ENCODE measurements at regions not wholly inside any gene's neighbourhood (a gene's known extent, or its start where the extent isn't known, plus 50 kb on each side); places are given as distances from the start of the nearest gene placed in this dataset.

GRCh38 chr14:61176686-61177085 is 104.5 kb downstream of the TMEM30B start:
- intact Hi-C loops (cut with DNase I), result no loop called here
- DNase-seq (ENCODE audit: low spot score), result no peak

DNA sequence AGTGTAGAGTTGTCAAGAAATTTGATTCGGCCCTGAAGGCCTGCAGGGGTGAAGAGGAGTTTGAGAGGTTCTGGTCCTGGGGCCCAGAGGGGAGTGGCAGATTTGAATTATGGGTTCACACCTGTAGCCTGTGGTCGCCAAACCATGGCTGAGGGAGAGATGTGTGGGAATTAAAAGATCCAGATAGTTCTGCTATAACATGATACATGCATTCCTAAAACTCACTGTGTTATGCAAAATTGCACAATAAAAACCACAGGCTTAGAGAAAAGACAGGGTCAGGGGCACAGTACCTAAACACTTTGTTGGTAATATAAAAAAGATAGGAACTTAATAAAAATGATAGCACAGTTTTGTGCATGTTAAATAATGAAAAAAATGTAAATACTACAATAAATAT is 106.2 kb downstream of the TMEM30B start:
- intact Hi-C loops (cut with DNase I), result no loop called here
- DNase-seq (ENCODE audit: low spot score), result no peak

GRCh38 chr14:61174441-61174891 is 106.7 kb downstream of the TMEM30B start:
- DNase-seq (ENCODE audit: low spot score), result no peak
- intact Hi-C loops (cut with DNase I), result no loop called here

- intact Hi-C loops (cut with DNase I), result no loop called here
- no peak for DNase-seq (ENCODE audit: low spot score)
These were observed 109.4 kb downstream of the TMEM30B start for GRCh38 chr14:61171727-61172126.

- intact Hi-C loops (cut with DNase I), result no loop called here
- DNase-seq (ENCODE audit: low spot score), result no peak
These were observed 113.0 kb downstream of the TMEM30B start for GRCh38 chr14:61168141-61168540.

- intact Hi-C loops (cut with DNase I), result no loop called here
- DNase-seq (ENCODE audit: low spot score), result no peak
These were observed 113.5 kb downstream of the TMEM30B start for GRCh38 chr14:61167642-61168041.

DNA sequence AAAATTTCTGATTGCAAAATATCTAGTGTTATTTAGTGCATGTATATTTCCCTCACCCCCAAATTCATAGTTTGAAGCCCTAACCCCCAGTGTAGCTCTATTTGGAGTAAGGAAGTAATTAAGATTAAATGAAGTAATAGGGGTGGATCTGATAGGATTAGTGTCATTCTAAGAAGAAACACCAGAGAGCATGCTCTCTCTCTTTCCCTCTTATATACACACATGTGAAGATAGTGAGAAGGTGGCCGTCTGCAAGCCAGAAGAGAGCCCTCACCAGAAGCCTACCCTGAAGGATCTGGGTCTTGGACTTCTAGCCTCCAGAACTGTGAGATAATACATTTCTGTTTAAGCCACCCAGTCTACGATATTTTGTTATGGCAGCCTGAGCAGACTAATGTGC is 120.3 kb downstream of the TMEM30B start:
- intact Hi-C loops (cut with DNase I), result no loop called here

DNA sequence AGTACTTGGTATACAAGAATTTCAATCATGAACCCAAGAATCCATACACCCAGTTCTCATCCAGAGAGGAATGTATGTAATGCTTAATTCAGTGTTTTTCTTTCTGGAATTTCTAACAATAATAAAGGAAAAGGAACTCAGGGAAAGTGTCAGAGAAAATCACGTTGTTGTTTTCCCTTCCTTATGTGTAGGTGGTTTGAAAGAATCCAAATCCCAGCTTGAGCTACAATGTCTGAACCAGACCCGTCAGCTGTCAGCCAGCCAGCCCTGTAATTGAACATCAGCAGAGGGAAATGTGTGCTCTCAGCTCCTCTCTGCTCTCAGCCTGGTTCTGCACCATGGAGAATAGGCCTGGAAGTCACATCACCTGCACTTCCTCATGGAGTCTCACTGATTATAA is 126.5 kb downstream of the TMEM30B start:
- intact Hi-C loops (cut with DNase I), result loop anchor here in 1 of 2 donors (10.0 kb wide), 1 partner anchor 1500 kb away; no protein-coding TSS in a partner anchor
- DNase-seq (ENCODE audit: low spot score), result no peak

More for the DNA sequence above, 120.3 kb downstream of the TMEM30B start:
- no peak for DNase-seq (ENCODE audit: low spot score)

DNA sequence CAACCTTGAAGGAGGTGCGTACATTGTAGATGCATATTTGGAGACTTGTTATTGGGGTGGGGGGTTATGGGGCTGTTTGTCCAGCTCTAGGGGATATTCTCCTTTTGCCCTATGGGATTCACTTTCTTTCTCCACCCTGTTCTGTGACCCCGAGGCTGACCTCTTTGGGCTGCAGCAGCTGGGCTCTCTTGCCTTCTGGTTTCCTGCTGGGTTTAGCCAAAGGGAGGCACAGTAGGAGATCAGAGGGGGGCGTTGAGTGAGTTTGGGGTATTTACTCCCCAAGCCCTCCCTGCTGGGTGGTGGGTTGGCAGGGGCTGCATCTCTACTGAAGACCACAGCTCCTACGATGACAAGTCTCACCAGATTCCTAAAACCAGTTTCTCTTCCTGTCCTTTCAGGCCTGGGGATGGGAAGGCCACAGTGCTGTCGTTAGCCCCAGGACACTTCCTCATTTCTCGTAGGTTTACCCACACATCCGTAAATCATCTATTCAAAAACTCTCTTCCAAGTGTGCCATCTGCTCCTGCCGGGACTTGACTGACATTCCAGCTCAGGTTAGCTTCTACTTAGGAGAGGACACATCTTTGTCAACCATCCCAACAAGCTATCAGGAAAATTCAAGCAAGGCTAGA is 127.1 kb downstream of the TMEM30B start:
- intact Hi-C loops (cut with DNase I), result loop anchor here in 1 of 2 donors (10.0 kb wide), 1 partner anchor 1501 kb away; no protein-coding TSS in a partner anchor
- DNase-seq (ENCODE audit: low spot score), result no peak

GRCh38 chr14:61153431-61153830 is 127.7 kb downstream of the TMEM30B start:
- intact Hi-C loops (cut with DNase I), result loop anchor here in 1 of 2 donors (10.0 kb wide), 1 partner anchor 1501 kb away; no protein-coding TSS in a partner anchor
- no peak for DNase-seq (ENCODE audit: low spot score)

GRCh38 chr14:61152851-61153364 is 128.2 kb downstream of the TMEM30B start:
- DNase-seq (ENCODE audit: low spot score), result no peak
- intact Hi-C loops (cut with DNase I), result loop anchor here in 1 of 2 donors (10.0 kb wide), 1 partner anchor 1502 kb away; no protein-coding TSS in a partner anchor

DNA sequence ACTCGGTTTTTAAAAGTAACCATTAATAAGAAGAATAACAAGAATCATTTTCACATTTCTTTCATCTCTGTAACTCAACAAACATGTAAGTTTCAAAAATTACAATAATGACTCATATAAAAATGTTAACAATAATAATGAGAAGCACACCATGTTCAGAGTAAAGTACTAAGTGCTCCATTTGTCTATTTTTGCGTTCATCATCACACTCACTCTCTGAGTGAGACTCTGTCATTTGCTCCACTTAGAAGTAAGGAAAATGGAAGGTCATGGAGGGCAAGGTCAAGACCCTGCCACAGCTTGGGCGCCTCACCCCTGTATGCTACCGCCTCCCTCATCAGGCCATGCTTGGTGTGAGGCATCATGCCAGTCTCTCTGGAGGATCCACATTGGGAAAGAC is 129.9 kb downstream of the TMEM30B start:
- DNase-seq (ENCODE audit: low spot score), result no peak
- intact Hi-C loops (cut with DNase I), result loop anchor here in 1 of 2 donors (10.0 kb wide), 1 partner anchor 1504 kb away; no protein-coding TSS in a partner anchor

- no peak for DNase-seq (ENCODE audit: low spot score)
These were observed 130.3 kb downstream of the TMEM30B start for GRCh38 chr14:61150851-61151250.

GRCh38 chr14:61149896-61150295 is 131.2 kb downstream of the TMEM30B start:
- no peak for DNase-seq (ENCODE audit: low spot score)
- intact Hi-C loops (cut with DNase I), result loop anchor here in 1 of 2 donors (10.0 kb wide), 1 partner anchor 1505 kb away; no protein-coding TSS in a partner anchor

More at GRCh38 chr14:61150851-61151250, 130.3 kb downstream of the TMEM30B start:
- intact Hi-C loops (cut with DNase I), result loop anchor here in 1 of 2 donors (10.0 kb wide), 1 partner anchor 1504 kb away; no protein-coding TSS in a partner anchor

- no peak for DNase-seq (ENCODE audit: low spot score)
- intact Hi-C loops (cut with DNase I), result no loop called here
These were observed 132.3 kb downstream of the TMEM30B start for GRCh38 chr14:61148742-61149350.

DNA sequence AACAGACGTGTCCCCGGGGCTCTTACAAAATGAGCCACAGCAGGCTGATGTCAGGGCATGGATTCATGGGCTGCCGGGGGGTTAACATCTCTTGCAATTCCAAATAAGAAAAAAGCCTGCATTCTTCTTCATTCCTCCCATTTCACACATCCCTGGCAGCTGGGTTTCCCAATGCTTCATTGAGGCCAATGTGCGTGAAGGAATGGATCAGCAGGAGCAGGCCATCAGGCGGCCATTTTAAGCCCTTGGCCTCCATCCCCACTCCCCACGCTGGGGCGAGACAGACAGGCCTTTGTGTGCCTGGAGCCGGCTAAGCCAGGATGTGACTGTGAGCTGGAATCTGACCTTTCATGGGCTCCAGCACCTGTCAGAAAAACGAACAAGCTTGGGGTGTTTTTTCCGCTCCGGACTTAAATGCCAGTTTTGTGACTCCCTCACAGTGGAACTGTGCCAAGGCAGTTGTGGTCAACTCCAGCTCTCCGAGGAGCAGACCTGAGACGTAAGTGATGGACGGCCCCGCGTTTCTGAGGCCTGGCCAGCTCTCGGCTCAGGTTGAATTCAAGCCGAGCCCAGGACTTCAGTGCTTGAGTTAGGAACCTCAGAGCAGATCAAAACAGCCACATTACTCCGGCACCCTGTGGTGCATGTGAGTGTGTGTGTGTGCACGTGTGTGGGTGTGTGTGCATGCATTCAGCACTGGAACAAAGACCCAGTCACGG is 133.1 kb downstream of the TMEM30B start:
- intact Hi-C loops (cut with DNase I), result no loop called here
- DNase-seq (ENCODE audit: low spot score), result no peak

- intact Hi-C loops (cut with DNase I), result no loop called here
- no peak for DNase-seq (ENCODE audit: low spot score)
These were observed 133.7 kb downstream of the TMEM30B start for GRCh38 chr14:61147381-61147821.

DNA sequence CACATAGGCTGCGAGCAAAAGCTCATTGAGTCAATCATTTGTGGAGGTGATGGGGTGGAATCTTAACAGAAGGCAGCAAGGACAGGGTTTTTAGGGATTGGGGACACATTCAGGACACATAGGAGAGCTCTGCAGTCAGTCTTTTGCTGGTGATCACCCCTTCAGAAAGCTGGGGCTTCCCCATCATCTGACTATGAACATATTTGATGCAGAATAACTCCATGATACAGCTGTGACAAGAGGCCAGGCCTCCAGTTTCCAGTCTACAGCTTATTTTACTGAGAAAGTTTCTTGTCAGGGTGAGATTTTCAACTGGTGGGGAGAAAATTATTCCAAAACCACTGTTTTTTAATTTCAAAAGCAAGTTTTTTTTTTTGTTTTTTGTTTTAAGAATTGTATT is 134.2 kb downstream of the TMEM30B start:
- intact Hi-C loops (cut with DNase I), result no loop called here
- DNase-seq (ENCODE audit: low spot score), result no peak

GRCh38 chr14:61145903-61146481 is 135.1 kb downstream of the TMEM30B start:
- intact Hi-C loops (cut with DNase I), result no loop called here
- DNase-seq (ENCODE audit: low spot score), result no peak
